NCI-H2227 (cell line): ENCODE measurements at regions not wholly inside any gene's neighbourhood (a gene's known extent, or its start where the extent isn't known, plus 50 kb on each side); places are given as distances from the start of the nearest gene placed in this dataset.

Experiments used
- DNase-seq: peaks from one replicate; lab custom pipeline; 2025; ENCODE audit not compliant: unreplicated experiment; lab: John Stamatoyannopoulos, UW

DNA sequence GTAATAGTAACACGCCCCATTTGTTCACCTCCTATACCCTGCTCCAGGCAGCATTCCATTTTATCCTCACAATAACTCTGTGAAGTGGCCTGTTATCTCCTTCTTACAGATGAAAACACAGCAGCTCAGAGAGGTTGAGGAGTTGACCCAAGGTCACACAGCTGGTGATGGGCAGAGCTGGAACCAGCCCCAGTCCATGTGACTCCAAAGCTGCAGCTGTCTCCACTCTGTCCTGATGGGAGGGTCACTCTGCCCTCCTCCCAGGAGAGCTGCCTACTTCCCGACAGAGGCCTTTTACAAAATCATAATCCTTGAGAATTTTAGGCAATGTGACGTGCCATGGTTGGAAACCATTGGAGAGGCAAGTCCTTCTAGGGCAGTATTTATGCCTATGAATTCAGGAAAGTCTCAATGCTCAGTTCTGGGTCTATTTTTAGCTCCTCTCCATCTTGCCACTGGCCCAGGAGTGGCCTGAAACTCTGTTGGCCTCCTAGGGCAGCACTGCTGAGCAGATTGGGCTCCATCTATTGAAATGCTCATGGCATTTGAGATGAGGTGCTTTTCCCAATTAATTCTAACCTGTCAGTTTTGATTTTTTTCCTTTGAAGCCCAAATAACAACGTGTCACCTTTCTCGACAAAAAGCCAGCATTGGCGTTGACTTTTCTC is 50.1 kb upstream of the KCNK12 start:
- DNase-seq = peak; percentile 40
